Osteoblast (primary cell): ENCODE measurements at regions not wholly inside any gene's neighbourhood (a gene's known extent, or its start where the extent isn't known, plus 50 kb on each side); places are given as distances from the start of the nearest gene placed in this dataset.
"Not testable (repeated sequence)": the region's sequence is repeated elsewhere in the genome, so short reads cannot be mapped to it uniquely, and the experiment has no call there.

Source experiments
- DNase-seq: peaks from one replicate; pipeline ENCODE4 v3.0.0; 2011; ENCODE audit warnings: low spot score, mixed read lengths; ENCODE audit not compliant: insufficient read length; ENCODE audit errors: missing footprints
- H2AFZ ChIP-seq: 2 replicates; pipeline ENCODE4 v1.6.0; 2011; ENCODE audit warnings: mild to moderate bottlenecking, low read length
- H3K27ac ChIP-seq: 2 replicates; pipeline ENCODE4 v1.5.1; 2011; ENCODE audit warnings: mild to moderate bottlenecking, low read depth, low read length, moderate library complexity
- H3K27me3 ChIP-seq: 2 replicates; pipeline ENCODE4 v1.6.0; 2012; ENCODE audit warnings: mild to moderate bottlenecking, control low read depth, inconsistent platforms, low read length, moderate library complexity; ENCODE audit not compliant: insufficient read depth
- H3K36me3 ChIP-seq: 2 replicates; pipeline ENCODE4 v1.5.1; 2011; ENCODE audit warnings: mild to moderate bottlenecking, low read length, control low read depth, moderate library complexity; ENCODE audit not compliant: insufficient read depth
- H3K4me1 ChIP-seq: 2 replicates; pipeline ENCODE4 v1.5.1; 2011; ENCODE audit warnings: mild to moderate bottlenecking, low read length, control low read depth, moderate library complexity; ENCODE audit not compliant: insufficient read depth
- H3K4me2 ChIP-seq: 2 replicates; pipeline ENCODE4 v1.6.0; 2011; ENCODE audit warnings: mild to moderate bottlenecking, low read length; ENCODE audit not compliant: insufficient read depth
- H3K4me3 ChIP-seq: fragments of 200-600 bp; sonication (generic); 3 replicates; pipeline ENCODE4 v1.5.1; 2012; ENCODE audit warnings: mild to moderate bottlenecking, low read length, inconsistent platforms; ENCODE audit not compliant: insufficient read depth
- H3K79me2 ChIP-seq: 2 replicates; pipeline ENCODE4 v1.6.0; 2012; ENCODE audit warnings: mild to moderate bottlenecking, low read length, control low read depth, inconsistent platforms; ENCODE audit not compliant: insufficient read depth
- H3K9me3 ChIP-seq: 2 replicates; pipeline ENCODE4 v1.5.1; 2011; ENCODE audit warnings: low read depth, low read length, control low read depth
- H4K20me1 ChIP-seq: 2 replicates; pipeline ENCODE4 v1.6.0; 2012; ENCODE audit warnings: mild to moderate bottlenecking, low read length, control low read depth; ENCODE audit not compliant: insufficient read depth
- CTCF ChIP-seq: IDR thresholded peaks from 2 replicates; pipeline ENCODE4 v1.5.1; 2011; ENCODE audit warnings: mild to moderate bottlenecking, low read depth, low read length, moderate library complexity; ENCODE audit errors: extremely low read depth

GRCh38 chr20:60788070-60788469 lies 464.0 kb upstream of the CDH4 start:
- TF ChIP-seq CTCF = no peak
- DNase-seq = no peak
- Histone ChIP-seq H3K9me3 (peaks cover 2% of the 10 kb centered on the region), H3K36me3 (no peaks in the 10 kb centered on the region), H4K20me1 (no peaks in the 10 kb centered on the region), H3K4me1 (no peaks in the 10 kb centered on the region), H3K27ac (no peak overlapping the region), H2AFZ (no peak overlapping the region), H3K4me2 (no peak overlapping the region), H3K79me2 (no peaks in the 10 kb centered on the region), H3K4me3 (no peak overlapping the region), H3K27me3 (no peaks in the 10 kb centered on the region)

DNA sequence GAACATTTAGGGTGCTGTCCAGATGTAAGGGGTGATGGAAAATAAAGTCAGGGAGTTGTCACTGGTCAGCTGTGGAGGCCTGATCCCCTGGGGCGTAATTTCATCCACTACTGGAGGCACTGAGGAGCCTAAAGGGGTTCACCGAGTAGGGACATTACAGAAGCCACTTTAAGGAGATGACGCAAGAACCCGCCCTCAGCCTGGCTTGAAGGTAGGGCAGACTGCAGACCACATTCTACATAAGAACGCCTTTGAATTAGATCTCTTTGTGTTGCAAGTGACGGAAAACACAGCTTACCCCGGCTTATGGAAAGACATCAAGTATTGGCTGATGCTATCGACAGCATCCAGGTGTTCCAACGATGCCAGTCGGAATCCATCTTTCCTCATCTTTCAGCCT lies 462.7 kb upstream of the CDH4 start:
- Histone ChIP-seq H3K27ac (no peak overlapping the region), H3K4me1 (no peaks in the 10 kb centered on the region), H3K4me3 (no peak overlapping the region), H3K79me2 (no peaks in the 10 kb centered on the region), H3K36me3 (no peaks in the 10 kb centered on the region), H3K9me3 (no peaks in the 10 kb centered on the region), H3K27me3 (no peaks in the 10 kb centered on the region), H4K20me1 (no peaks in the 10 kb centered on the region), H2AFZ (no peak overlapping the region), H3K4me2 (no peak overlapping the region)
- TF ChIP-seq CTCF = no peak
- DNase-seq = no peak

- not testable (repeated sequence) for H2AFZ ChIP-seq, H3K4me3 ChIP-seq, H3K9me3 ChIP-seq, H3K27ac ChIP-seq, H3K36me3 ChIP-seq, H4K20me1 ChIP-seq, H3K79me2 ChIP-seq, DNase-seq, H3K27me3 ChIP-seq, H3K4me1 ChIP-seq, H3K4me2 ChIP-seq
Observed at GRCh38 chr20:60790339-60790738, 461.7 kb upstream of the CDH4 start.

DNA sequence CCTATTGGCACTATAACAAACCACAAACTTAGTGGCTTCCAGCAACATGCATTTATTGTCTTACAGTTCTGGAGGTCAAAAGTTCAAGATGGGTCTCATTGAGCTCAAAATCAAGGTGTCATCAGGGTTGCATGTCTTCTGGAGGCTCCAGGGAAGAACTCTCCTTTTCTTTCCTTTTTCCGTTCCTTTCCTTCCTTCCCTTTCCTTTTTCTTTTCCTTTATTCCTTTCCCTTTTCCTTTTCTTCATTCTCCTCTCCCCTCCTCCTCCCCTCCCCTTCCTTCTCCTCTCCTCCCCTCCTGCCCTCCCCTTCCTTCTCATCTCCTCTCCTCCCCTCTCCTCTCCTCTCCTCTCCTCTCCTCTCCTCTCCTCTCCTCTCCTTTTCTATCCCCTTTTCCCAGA lies 460.2 kb upstream of the CDH4 start:
- Histone ChIP-seq H3K36me3 (no peaks in the 10 kb centered on the region), H3K4me3 (no peak overlapping the region), H3K27me3 (no peaks in the 10 kb centered on the region), H3K27ac (no peak overlapping the region), H3K4me1 (no peaks in the 10 kb centered on the region), H3K79me2 (no peaks in the 10 kb centered on the region), H2AFZ (no peak overlapping the region), H3K4me2 (no peak overlapping the region), H3K9me3 (no peaks in the 10 kb centered on the region), H4K20me1 (no peaks in the 10 kb centered on the region)
- no peak for TF ChIP-seq CTCF
- DNase-seq = no peak

DNA sequence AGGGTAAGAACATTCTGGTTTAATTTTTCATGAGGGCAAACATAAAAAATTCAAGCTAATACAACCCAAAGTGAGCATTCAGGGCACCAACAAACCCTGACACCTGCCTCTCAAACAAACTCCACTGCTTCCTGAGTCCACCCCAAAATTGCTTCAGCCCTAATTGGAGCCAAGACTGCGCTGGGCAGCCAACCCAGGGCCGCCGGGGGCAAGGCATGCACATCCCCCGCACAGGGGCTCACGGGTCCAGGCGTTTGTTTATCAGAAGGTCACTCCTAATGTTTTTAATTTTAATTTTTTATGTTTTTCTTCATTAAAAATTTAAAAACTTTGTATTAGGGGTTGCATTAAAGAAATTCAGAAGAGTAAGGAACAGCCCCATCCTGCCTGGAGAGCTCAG lies 459.1 kb upstream of the CDH4 start:
- H2AFZ ChIP-seq = no peak overlapping the region
- no peak for DNase-seq
- H4K20me1 ChIP-seq = no peaks in the 10 kb centered on the region

More for the DNA sequence above, 459.1 kb upstream of the CDH4 start:
- Histone ChIP-seq H3K27ac (no peak overlapping the region), H3K36me3 (no peaks in the 10 kb centered on the region), H3K4me3 (no peak overlapping the region), H3K79me2 (no peaks in the 10 kb centered on the region), H3K9me3 (no peaks in the 10 kb centered on the region), H3K4me2 (no peak overlapping the region), H3K27me3 (no peaks in the 10 kb centered on the region), H3K4me1 (no peaks in the 10 kb centered on the region)
- TF ChIP-seq CTCF = no peak
